ENCODE measurements at regions not wholly inside any gene's neighbourhood (a gene's known extent, or its start where the extent isn't known, plus 50 kb on each side); places are given as distances from the start of the nearest gene placed in this dataset.

DNA sequence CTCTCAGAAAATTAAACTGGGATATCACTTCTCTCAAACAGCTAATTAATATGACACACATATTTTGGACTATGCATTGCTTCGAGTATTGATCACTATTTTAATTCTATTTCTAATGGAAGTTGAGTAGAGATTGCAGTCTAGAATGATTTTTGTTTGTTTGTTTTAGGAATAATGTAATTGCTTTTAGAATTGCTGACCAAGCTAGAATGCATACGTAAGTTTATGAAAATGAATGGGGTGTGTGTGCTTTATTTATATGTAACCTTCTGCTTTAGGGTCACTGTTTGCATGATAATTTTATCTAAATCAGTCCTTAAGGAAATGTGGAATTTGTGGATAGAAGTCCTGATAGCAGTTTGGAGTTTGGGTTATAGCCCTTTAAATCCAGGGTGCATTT lies 371.4 kb downstream of the NR2F2 start:
- TF ChIP-seq ZFP30 (CRISPR knock-in tag; IDR thresholded peaks at IDR 0.05) (no peak), ISL1 (CRISPR knock-in tag; IDR thresholded peaks at IDR 0.05) (no peak), ZNF70 (CRISPR knock-in tag; IDR thresholded peaks at IDR 0.05) (no peak), ZFP3 (CRISPR knock-in tag; IDR thresholded peaks at IDR 0.05) (no peak)
- TF ChIP-seq, protein P1, sequence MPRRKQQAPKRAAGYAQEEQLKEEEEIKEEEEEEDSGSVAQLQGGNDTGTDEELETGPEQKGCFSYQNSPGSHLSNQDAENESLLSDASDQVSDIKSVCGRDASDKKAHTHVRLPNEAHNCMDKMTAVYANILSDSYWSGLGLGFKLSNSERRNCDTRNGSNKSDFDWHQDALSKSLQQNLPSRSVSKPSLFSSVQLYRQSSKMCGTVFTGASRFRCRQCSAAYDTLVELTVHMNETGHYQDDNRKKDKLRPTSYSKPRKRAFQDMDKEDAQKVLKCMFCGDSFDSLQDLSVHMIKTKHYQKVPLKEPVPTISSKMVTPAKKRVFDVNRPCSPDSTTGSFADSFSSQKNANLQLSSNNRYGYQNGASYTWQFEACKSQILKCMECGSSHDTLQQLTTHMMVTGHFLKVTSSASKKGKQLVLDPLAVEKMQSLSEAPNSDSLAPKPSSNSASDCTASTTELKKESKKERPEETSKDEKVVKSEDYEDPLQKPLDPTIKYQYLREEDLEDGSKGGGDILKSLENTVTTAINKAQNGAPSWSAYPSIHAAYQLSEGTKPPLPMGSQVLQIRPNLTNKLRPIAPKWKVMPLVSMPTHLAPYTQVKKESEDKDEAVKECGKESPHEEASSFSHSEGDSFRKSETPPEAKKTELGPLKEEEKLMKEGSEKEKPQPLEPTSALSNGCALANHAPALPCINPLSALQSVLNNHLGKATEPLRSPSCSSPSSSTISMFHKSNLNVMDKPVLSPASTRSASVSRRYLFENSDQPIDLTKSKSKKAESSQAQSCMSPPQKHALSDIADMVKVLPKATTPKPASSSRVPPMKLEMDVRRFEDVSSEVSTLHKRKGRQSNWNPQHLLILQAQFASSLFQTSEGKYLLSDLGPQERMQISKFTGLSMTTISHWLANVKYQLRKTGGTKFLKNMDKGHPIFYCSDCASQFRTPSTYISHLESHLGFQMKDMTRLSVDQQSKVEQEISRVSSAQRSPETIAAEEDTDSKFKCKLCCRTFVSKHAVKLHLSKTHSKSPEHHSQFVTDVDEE (CRISPR knock-in tag; IDR thresholded peaks at IDR 0.05) = no peak
- TF ChIP-seq, protein P2, sequence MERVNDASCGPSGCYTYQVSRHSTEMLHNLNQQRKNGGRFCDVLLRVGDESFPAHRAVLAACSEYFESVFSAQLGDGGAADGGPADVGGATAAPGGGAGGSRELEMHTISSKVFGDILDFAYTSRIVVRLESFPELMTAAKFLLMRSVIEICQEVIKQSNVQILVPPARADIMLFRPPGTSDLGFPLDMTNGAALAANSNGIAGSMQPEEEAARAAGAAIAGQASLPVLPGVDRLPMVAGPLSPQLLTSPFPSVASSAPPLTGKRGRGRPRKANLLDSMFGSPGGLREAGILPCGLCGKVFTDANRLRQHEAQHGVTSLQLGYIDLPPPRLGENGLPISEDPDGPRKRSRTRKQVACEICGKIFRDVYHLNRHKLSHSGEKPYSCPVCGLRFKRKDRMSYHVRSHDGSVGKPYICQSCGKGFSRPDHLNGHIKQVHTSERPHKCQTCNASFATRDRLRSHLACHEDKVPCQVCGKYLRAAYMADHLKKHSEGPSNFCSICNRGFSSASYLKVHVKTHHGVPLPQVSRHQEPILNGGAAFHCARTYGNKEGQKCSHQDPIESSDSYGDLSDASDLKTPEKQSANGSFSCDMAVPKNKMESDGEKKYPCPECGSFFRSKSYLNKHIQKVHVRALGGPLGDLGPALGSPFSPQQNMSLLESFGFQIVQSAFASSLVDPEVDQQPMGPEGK (CRISPR knock-in tag; IDR thresholded peaks at IDR 0.05; ENCODE audit: borderline replicate concordance) = no peak

Measured in SK-N-SH treated with all-trans-retinoic acid at 6 μM for 48 hours (cell line).